ENCODE measurements at regions not wholly inside any gene's neighbourhood (a gene's known extent, or its start where the extent isn't known, plus 50 kb on each side); places are given as distances from the start of the nearest gene placed in this dataset.
"Not testable (repeated sequence)": the region's sequence is repeated elsewhere in the genome, so short reads cannot be mapped to it uniquely, and the experiment has no call there.

DNA sequence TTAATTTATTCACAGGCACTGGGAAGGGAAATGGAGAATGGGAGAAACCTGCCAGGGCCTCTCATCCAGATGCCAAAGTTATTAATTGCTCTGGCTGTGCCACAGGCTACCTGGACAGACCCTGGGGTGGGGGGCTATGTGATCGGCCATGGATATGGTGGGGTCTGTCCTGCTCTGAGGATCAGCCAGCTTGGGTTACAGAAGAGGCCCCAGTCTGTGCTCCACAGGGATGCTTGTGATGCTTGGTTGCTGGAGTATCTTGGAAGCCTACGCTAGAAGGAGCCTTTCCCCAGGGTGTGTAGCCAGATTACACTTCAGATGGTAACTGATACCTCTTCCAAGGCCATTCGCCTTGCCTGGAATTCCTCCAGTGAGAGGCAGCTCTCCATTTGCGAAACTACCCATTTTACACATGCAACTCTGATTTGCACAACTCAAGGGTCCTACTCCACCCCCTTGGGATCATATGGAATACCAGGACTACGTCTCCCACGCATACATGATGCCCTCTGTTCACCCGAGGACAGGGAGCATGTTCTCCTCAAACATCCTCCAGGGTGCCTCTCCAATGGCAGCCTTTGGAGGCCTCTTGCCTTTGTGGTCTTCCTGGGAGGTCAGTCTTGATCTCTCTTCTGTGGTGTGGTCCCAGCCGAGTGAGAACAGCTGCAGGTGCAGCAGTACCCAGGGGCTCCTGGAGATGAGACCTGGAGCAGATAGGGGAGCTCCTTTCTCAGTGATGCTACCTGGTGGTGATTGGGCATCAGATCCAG, 186.6 kb upstream of the TSHZ3 start:
- no peak overlapping the region for H3K4me3 ChIP-seq (ENCODE audit: low read depth, low read length)
- TF ChIP-seq, protein P1, sequence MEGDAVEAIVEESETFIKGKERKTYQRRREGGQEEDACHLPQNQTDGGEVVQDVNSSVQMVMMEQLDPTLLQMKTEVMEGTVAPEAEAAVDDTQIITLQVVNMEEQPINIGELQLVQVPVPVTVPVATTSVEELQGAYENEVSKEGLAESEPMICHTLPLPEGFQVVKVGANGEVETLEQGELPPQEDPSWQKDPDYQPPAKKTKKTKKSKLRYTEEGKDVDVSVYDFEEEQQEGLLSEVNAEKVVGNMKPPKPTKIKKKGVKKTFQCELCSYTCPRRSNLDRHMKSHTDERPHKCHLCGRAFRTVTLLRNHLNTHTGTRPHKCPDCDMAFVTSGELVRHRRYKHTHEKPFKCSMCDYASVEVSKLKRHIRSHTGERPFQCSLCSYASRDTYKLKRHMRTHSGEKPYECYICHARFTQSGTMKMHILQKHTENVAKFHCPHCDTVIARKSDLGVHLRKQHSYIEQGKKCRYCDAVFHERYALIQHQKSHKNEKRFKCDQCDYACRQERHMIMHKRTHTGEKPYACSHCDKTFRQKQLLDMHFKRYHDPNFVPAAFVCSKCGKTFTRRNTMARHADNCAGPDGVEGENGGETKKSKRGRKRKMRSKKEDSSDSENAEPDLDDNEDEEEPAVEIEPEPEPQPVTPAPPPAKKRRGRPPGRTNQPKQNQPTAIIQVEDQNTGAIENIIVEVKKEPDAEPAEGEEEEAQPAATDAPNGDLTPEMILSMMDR (IDR thresholded peaks at IDR 0.05; ENCODE audit: low read depth, low read length), result no peak

DNA sequence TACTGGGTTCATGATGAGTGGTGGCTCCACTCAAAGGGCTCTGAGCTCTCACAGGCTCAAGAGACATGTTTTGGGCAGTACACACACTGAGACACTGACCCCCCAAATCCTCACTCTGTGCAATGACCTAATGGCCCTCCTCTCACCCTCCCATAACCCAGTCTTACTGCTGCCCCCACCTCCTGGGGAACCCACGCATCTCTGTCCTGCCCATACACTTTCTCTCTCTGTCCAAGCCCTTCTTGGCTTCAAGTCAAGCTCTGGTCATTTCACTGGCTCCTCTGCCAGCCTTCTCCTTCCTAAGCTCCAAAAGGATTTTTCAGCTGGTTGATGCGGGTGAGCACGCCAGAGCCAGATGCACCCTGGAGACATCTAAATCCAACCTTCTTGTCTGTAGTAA, 187.9 kb upstream of the TSHZ3 start:
- TF ChIP-seq, protein P1 (IDR thresholded peaks at IDR 0.05; ENCODE audit: low read depth, low read length), result no peak

DNA sequence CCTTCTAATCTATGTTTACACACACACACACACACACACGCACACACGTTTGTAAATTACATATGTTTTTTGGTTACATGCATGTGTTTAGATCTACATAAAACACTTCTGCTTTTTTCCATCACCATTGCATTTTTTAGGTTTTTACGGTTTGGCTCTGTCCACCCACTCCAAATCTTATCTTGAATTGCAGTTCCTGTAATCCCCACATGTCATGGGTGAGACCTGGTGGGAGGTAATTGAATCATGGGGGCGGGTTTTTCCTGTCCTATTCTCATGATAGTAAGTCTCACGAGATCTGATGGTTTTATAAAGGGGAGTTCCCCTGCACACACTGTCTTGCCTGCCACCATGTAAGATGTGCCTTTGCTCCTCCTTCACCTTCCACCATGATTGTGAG, 188.7 kb upstream of the TSHZ3 start:
- not testable (repeated sequence) for H3K4me3 ChIP-seq (ENCODE audit: low read depth, low read length)

More for the DNA sequence above, 187.9 kb upstream of the TSHZ3 start:
- H3K4me3 ChIP-seq (ENCODE audit: low read depth, low read length), result no peak overlapping the region

DNA sequence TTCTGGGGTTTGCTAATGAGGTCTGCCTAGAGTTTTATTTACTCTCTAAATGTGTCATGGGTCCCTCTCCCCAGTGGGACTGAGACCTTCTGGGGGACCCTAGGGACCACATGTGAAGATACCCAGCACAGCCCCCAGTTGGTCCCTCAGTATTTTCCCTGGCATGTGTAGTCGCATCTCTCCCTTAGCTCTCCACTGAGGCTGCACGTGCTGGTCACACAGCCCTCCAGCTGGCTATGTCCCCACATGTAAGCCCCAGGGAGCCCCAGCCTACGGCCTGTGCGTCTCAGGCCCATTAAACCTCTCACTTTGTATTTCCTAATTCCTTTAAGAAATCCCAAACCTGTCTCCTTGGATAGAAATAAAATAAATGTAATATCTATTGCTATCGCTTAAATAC, 189.6 kb upstream of the TSHZ3 start:
- TF ChIP-seq, protein P1 (IDR thresholded peaks at IDR 0.05; ENCODE audit: low read depth, low read length), result no peak
- no peak overlapping the region for H3K4me3 ChIP-seq (ENCODE audit: low read depth, low read length)

DNA sequence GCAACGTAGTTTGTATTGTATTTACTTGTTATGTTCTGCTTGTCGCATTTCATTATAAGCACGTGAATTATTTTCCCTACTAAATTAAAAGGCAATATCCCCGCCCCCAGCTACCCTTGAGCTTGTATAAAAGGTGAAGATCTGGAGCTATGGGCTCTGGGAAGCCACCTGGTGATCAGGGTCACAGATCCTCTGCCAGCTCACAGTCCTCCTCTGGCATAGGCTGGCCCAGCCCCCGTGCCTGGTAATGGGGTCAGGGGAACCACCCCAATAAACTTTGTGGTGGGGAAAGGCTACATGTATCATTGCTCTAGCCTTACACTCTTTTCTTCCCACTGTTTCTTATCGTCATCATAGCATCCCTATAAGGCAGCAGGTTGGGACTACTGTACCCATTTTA, 190.2 kb upstream of the TSHZ3 start:
- H3K4me3 ChIP-seq (ENCODE audit: low read depth, low read length), result no peak overlapping the region
- TF ChIP-seq, protein P1 (IDR thresholded peaks at IDR 0.05; ENCODE audit: low read depth, low read length), result no peak

DNA sequence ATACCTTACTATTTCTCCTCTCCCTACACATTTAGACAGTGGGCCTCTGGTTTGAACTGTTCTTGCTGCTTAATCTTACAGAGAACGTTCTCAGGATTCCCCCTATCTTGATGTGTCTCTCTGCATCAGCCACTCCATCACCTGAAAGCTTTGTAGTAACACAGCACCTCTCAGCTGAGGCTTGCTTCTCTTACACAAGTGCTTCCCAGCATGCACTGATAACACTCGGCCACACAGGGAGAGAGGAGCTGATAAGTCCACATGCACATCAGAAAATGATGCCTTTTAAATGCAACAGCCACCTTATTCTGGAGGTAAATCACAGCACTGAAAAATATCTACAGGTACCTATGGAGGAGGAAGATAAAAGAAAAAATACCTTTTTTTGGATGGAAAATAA, 192.2 kb upstream of the TSHZ3 start:
- H3K4me3 ChIP-seq (ENCODE audit: low read depth, low read length), result no peak overlapping the region
- TF ChIP-seq, protein P1 (IDR thresholded peaks at IDR 0.05; ENCODE audit: low read depth, low read length), result no peak

DNA sequence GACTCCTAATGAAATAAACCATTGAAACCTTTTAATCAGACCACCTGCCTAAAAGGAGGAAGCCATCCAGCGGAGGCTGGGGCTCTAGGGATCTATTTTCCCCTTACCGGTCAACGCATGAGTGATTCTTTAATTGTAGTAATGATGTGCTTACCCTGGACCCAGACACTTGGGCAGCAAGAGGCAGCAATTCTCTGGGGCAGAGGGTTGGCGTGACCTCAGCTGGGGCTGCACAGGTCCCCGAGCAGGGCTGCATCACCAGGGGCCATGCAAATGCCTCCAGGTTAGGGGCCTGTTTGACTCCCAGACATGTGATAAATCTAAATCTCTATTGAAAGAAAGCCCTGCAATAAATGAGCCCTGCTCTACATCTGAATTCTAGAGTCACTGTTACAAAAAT, 194.2 kb upstream of the TSHZ3 start:
- TF ChIP-seq, protein P1 (IDR thresholded peaks at IDR 0.05; ENCODE audit: low read depth, low read length), result no peak
- H3K4me3 ChIP-seq (ENCODE audit: low read depth, low read length), result no peak overlapping the region

DNA sequence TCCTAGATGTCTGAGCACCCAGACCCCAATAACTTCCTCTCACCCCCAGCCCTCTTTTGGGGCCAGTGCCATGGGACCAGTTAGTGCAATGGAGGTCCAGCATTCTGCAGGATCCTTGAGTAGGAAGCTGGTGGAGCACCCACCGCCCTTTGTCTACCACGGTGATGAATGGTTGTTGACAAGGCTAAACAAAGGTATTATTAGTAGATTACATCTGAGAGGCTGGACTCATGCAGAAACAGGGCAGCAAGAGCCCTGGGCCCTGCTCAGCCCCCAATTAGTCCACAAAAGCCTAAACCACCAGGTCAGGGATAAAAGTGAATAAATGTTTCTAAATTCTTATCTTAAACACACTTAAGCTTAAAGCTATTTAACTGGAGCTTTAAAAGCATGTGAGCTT, 196.5 kb upstream of the TSHZ3 start:
- H3K4me3 ChIP-seq (ENCODE audit: low read depth, low read length), result no peak overlapping the region
- TF ChIP-seq, protein P1 (IDR thresholded peaks at IDR 0.05; ENCODE audit: low read depth, low read length), result no peak

Measured in WI38 (cell line).